B cell (primary cell): ENCODE measurements at regions not wholly inside any gene's neighbourhood (a gene's known extent, or its start where the extent isn't known, plus 50 kb on each side); places are given as distances from the start of the nearest gene placed in this dataset.

ENCODE experiments used
- ATAC-seq: fragments of 200-7000 bp; cut with Tn5 transposase; one replicate; pipeline ENCODE4 v1.10.0; 2021; ENCODE audit warnings: low read depth, mild to moderate bottlenecking, moderate number of reproducible peaks, moderate library complexity
- CTCF ChIA-PET: fragments of 350-600 bp; sonication (Branson Sonifier 250); formaldehyde crosslinking; loops from one replicate; lab custom pipeline; 2021; ENCODE audit warnings: antibody characterized with exemption, inconsistent platforms; lab: Charles Lee
- POLR2A ChIA-PET: fragments of 350-600 bp; sonication (Branson Sonifier 250); formaldehyde crosslinking; loops from one replicate; lab custom pipeline; 2021; ENCODE audit warnings: antibody characterized with exemption; lab: Charles Lee
- DNase-seq: peaks from one replicate; pipeline ENCODE4 v3.0.0; 2013
- H2AFZ ChIP-seq: 2 replicates; pipeline ENCODE4 v1.6.1; 2012; ENCODE audit warnings: mild to moderate bottlenecking, low read depth, low read length; ENCODE audit not compliant: insufficient read depth, poor library complexity, severe bottlenecking
- H3K27ac ChIP-seq, 2 donors: 1 replicate in 1 of 2; 2 replicates in 1 of 2; pipeline ENCODE4 v1.5.1; 2012 to 2013; ENCODE audit warnings: low read length in 2 of 2, mild to moderate bottlenecking in 2 of 2, moderate library complexity in 1 of 2
- H3K27me3 ChIP-seq, 4 experiments: fragments of 200-600 bp in 1 of 4; sonication (generic) in 1 of 4; replicated peaks in 1 of 4; 1 replicate in 2 of 4; 2 replicates in 2 of 4; pipeline versions ENCODE4 v1.6.1 to v1.7.0; 2013 to 2016; ENCODE audit warnings: low read length in 3 of 4, mild to moderate bottlenecking in 2 of 4, mixed read lengths in 1 of 4, moderate library complexity in 1 of 4; ENCODE audit not compliant: insufficient read depth in 4 of 4, control insufficient read depth in 3 of 4; ENCODE audit errors: control extremely low read depth in 1 of 4
- H3K36me3 ChIP-seq, 2 experiments: replicated peaks in 1 of 2; 1 replicate in 1 of 2; 2 replicates in 1 of 2; pipeline versions ENCODE4 v1.6.1 to v1.7.1; 2013; ENCODE audit warnings: low read length in 1 of 2; ENCODE audit not compliant: insufficient read depth in 2 of 2, control insufficient read depth in 1 of 2; ENCODE audit errors: control extremely low read depth in 1 of 2, extremely low read depth in 1 of 2
- H3K4me1 ChIP-seq, 2 donors: fragments of 200-600 bp in 1 of 2; sonication (generic) in 1 of 2; 1 replicate in 1 of 2; 2 replicates in 1 of 2; pipeline versions ENCODE4 v1.5.1 to v1.6.1; 2013 to 2017; ENCODE audit warnings: low read length in 2 of 2; ENCODE audit not compliant: control insufficient read depth in 2 of 2, insufficient read depth in 2 of 2
- H3K4me2 ChIP-seq: replicated peaks from 2 replicates; pipeline ENCODE3; 2012; ENCODE audit warnings: mild to moderate bottlenecking, low read depth, low read length; ENCODE audit not compliant: poor library complexity, severe bottlenecking
- H3K4me3 ChIP-seq, 5 experiments: fragments of 200-600 bp in 1 of 5; sonication (generic) in 1 of 5; 1 replicate in 3 of 5; 2 replicates in 2 of 5; pipeline versions ENCODE4 v1.5.1 to v1.7.0; 2011 to 2016; ENCODE audit warnings: low read length in 4 of 5, mild to moderate bottlenecking in 4 of 5, low read depth in 2 of 5, control low read depth in 1 of 5, moderate library complexity in 1 of 5; ENCODE audit not compliant: insufficient read depth in 1 of 5; ENCODE audit errors: control extremely low read depth in 1 of 5, extremely low read depth in 1 of 5
- H3K79me2 ChIP-seq: fragments of 200-600 bp; sonication (generic); one replicate; pipeline ENCODE4 v1.6.0; 2016; ENCODE audit warnings: low read length; ENCODE audit not compliant: control insufficient read depth, insufficient read depth
- H3K9ac ChIP-seq: fragments of 200-600 bp; sonication (generic); 2 replicates; pipeline ENCODE4 v1.6.1; 2017; ENCODE audit warnings: mild to moderate bottlenecking, low read length, moderate library complexity
- H3K9me3 ChIP-seq, 3 donors: one replicate each; pipeline versions ENCODE4 v1.6.1 to v1.7.1; 2013; ENCODE audit warnings: low read length in 2 of 3; ENCODE audit not compliant: control insufficient read depth in 2 of 3, insufficient read depth in 1 of 3; ENCODE audit errors: control extremely low read depth in 1 of 3
- H4K20me1 ChIP-seq: 2 replicates; pipeline ENCODE4 v1.6.0; 2012; ENCODE audit warnings: mild to moderate bottlenecking, low read length; ENCODE audit not compliant: insufficient read depth, control insufficient read depth, poor library complexity, severe bottlenecking
- H3K27ac Mint-ChIP-seq: one replicate; pipeline ENCODE4 v1.8.0; 2021; ENCODE audit warnings: mixed read lengths
- H3K27me3 Mint-ChIP-seq: one replicate; pipeline ENCODE4 v1.8.0; 2021; ENCODE audit warnings: mixed read lengths
- H3K4me1 Mint-ChIP-seq: one replicate; pipeline ENCODE4 v1.8.0; 2021; ENCODE audit warnings: mixed read lengths
- H3K4me3 Mint-ChIP-seq: one replicate; pipeline ENCODE4 v1.8.0; 2021; ENCODE audit warnings: mixed read lengths
- H3K9me3 Mint-ChIP-seq: one replicate; pipeline ENCODE4 v1.8.0; 2022; ENCODE audit warnings: mixed read lengths; ENCODE audit not compliant: insufficient read depth
- CTCF ChIP-seq: fragments of 200-600 bp; IDR thresholded peaks from one replicate; pipeline ENCODE4 v1.8.0; 2022; ENCODE audit warnings: antibody characterized with exemption, mild to moderate bottlenecking
- EZH2 ChIP-seq: IDR thresholded peaks from 2 replicates; pipeline ENCODE4 v1.6.1; 2012; ENCODE audit warnings: borderline replicate concordance, low read depth, mild to moderate bottlenecking, moderate library complexity, low read length; ENCODE audit not compliant: insufficient read depth, poor library complexity, severe bottlenecking
- WGBS: methylation state at CpG from one replicate; pipeline ENCODE4 v1.1.5; 2013; ENCODE audit warnings: missing lambda C conversion rate; ENCODE audit not compliant: insufficient coverage; 5-methylcytosine and 5-hydroxymethylcytosine counted together
- intact Hi-C: fragments of 100-400 bp; cut with micrococcal nuclease; formaldehyde crosslinking; loops from one replicate; pipeline ENCODE4 v1.10.0; 2022

GRCh38 chr10:8245814-8246142 lies 191.3 kb downstream of the GATA3 start:
- Histone ChIP-seq H3K4me3 (no peak overlapping the region), H3K27me3 (no peaks in the 10 kb centered on the region), H4K20me1 (no peaks in the 10 kb centered on the region), H3K4me2 (no peak overlapping the region), H3K4me1 (peaks cover 4 to 12% of the 10 kb centered on the region in 2 donors), H2AFZ (no peak overlapping the region), H3K79me2 (no peaks in the 10 kb centered on the region), H3K36me3 (no peaks in the 10 kb centered on the region), H3K27ac (no peak overlapping the region), H3K9me3 (peaks cover 0 to 8% (median 0%) of the 10 kb centered on the region in 3 donors), H3K9ac (no peak overlapping the region)
- H3K4me1 Mint-ChIP-seq: peaks cover 7% of the 10 kb centered on the region
- ATAC-seq: no peak
- H3K27me3 Mint-ChIP-seq: no peaks in the 10 kb centered on the region
- ChIA-PET CTCF (no interaction called here), POLR2A (no interaction called here)
- no peak overlapping the region for H3K27ac Mint-ChIP-seq
- no peak for DNase-seq
- H3K4me3 Mint-ChIP-seq: no peak overlapping the region
- TF ChIP-seq EZH2: no peak
- intact Hi-C loops: no loop called here
- WGBS: 100% methylated on average over 2 of the region's 3 CpGs
- peaks cover 4% of the 10 kb centered on the region for H3K9me3 Mint-ChIP-seq

GRCh38 chr10:8246548-8246947 lies 192.1 kb downstream of the GATA3 start:
- H3K4me1 Mint-ChIP-seq: peaks cover 7% of the 10 kb centered on the region
- POLR2A ChIA-PET: no interaction called here
- H3K27me3 Mint-ChIP-seq: no peaks in the 10 kb centered on the region
- Histone ChIP-seq H4K20me1 (no peaks in the 10 kb centered on the region), H3K4me2 (no peak overlapping the region), H3K9ac (no peak overlapping the region), H3K79me2 (no peaks in the 10 kb centered on the region), H3K36me3 (no peaks in the 10 kb centered on the region), H3K4me3 (no peak overlapping the region), H3K27ac (no peak overlapping the region), H3K9me3 (peaks cover 0 to 8% (median 0%) of the 10 kb centered on the region in 3 donors), H3K4me1 (peaks cover 4 to 12% of the 10 kb centered on the region in 2 donors), H2AFZ (no peak overlapping the region), H3K27me3 (no peaks in the 10 kb centered on the region)
- intact Hi-C loops: no loop called here
- no peak for TF ChIP-seq EZH2
- TF ChIP-seq CTCF: no peak
- H3K9me3 Mint-ChIP-seq: peaks cover 4% of the 10 kb centered on the region
- CTCF ChIA-PET: no interaction called here
- WGBS: 100% methylated on average over 1 of the region's 2 CpGs
- DNase-seq (no peak), ATAC-seq (no peak)
- H3K4me3 Mint-ChIP-seq: no peak overlapping the region
- H3K27ac Mint-ChIP-seq: no peak overlapping the region
